SK-N-SH treated with all-trans-retinoic acid at 6 μM for 48 hours (cell line): ENCODE measurements at regions not wholly inside any gene's neighbourhood (a gene's known extent, or its start where the extent isn't known, plus 50 kb on each side); places are given as distances from the start of the nearest gene placed in this dataset.

Source experiments
- ATAC-seq: fragments of 200-7000 bp; cut with Tn5 transposase; 3 replicates; pipeline ENCODE4 v1.9.1; 2020; ENCODE audit warnings: mild to moderate bottlenecking, moderate library complexity
- ARNTL ChIP-seq: fragments of 450-650 bp; formaldehyde crosslinking; IDR thresholded peaks from 2 replicates; pipeline ENCODE4 v1.5.0; 2020; ENCODE audit warnings: low read depth, mild to moderate bottlenecking, moderate library complexity, borderline replicate concordance
- BACH2 ChIP-seq: fragments of 250-450 bp; sonication (Bioruptor Pico); IDR thresholded peaks from 2 replicates; pipeline ENCODE4 v1.9.0; 2021; ENCODE audit warnings: mild to moderate bottlenecking, borderline replicate concordance
- CSDC2 ChIP-seq: fragments of 250-450 bp; sonication (Bioruptor Pico); IDR thresholded peaks from 2 replicates; pipeline ENCODE4 v1.5.0; 2020; ENCODE audit warnings: mild to moderate bottlenecking, moderate library complexity
- CSRNP3 ChIP-seq: fragments of 250-450 bp; sonication (Bioruptor Pico); IDR thresholded peaks from 2 replicates; pipeline ENCODE4 v1.5.1; 2021; ENCODE audit warnings: mild to moderate bottlenecking, moderate library complexity
- ESRRG ChIP-seq: fragments of 250-450 bp; sonication (Bioruptor Pico); IDR thresholded peaks from 2 replicates; pipeline ENCODE4 v1.6.1; 2021; ENCODE audit warnings: mild to moderate bottlenecking
- GLIS3 ChIP-seq: fragments of 250-450 bp; sonication (Bioruptor Pico); IDR thresholded peaks from 2 replicates; pipeline ENCODE4 v1.5.0; 2020; ENCODE audit warnings: mild to moderate bottlenecking, moderate library complexity
- ISL1 ChIP-seq: fragments of 250-450 bp; sonication (Bioruptor Pico); IDR thresholded peaks from 2 replicates; pipeline ENCODE4 v2.1.2; 2022; ENCODE audit warnings: mild to moderate bottlenecking, moderate library complexity
- OSR1 ChIP-seq: fragments of 250-450 bp; sonication (Bioruptor Pico); IDR thresholded peaks from 2 replicates; pipeline ENCODE4 v1.8.0; 2022; ENCODE audit warnings: moderate library complexity, mild to moderate bottlenecking, inconsistent platforms
- POU6F1 ChIP-seq: fragments of 250-450 bp; sonication (Bioruptor Pico); IDR thresholded peaks from 2 replicates; pipeline ENCODE4 v1.8.0; 2021; ENCODE audit warnings: low read depth, mild to moderate bottlenecking, moderate library complexity, borderline replicate concordance
- PPARA ChIP-seq: fragments of 250-450 bp; sonication (Bioruptor Pico); IDR thresholded peaks from 2 replicates; pipeline ENCODE4 v1.5.0; 2020; ENCODE audit warnings: mild to moderate bottlenecking, borderline replicate concordance
- RARB ChIP-seq: fragments of 250-450 bp; sonication (Bioruptor Pico); IDR thresholded peaks from 2 replicates; pipeline ENCODE4 v1.8.0; 2021; ENCODE audit warnings: mild to moderate bottlenecking, moderate library complexity
- SNAI2 ChIP-seq: fragments of 250-450 bp; sonication (Bioruptor Pico); IDR thresholded peaks from 2 replicates; pipeline ENCODE4 v1.5.0; 2020; ENCODE audit warnings: mild to moderate bottlenecking, moderate library complexity
- TCF4 ChIP-seq: fragments of 250-450 bp; sonication (Bioruptor Pico); IDR thresholded peaks from 2 replicates; pipeline ENCODE4 v1.8.0; 2021; ENCODE audit warnings: mild to moderate bottlenecking, moderate library complexity, borderline replicate concordance
- TOX ChIP-seq: fragments of 250-450 bp; sonication (Bioruptor Pico); IDR thresholded peaks from 2 replicates; pipeline ENCODE4 v1.8.0; 2021; ENCODE audit warnings: mild to moderate bottlenecking, moderate library complexity, borderline replicate concordance
- TSHZ2 ChIP-seq: fragments of 250-450 bp; sonication (Bioruptor Pico); IDR thresholded peaks from 2 replicates; pipeline ENCODE4 v1.5.0; 2020; ENCODE audit warnings: mild to moderate bottlenecking, moderate library complexity
- ZC3H10 ChIP-seq: fragments of 250-450 bp; sonication (Bioruptor Pico); IDR thresholded peaks from 2 replicates; pipeline ENCODE4 v1.5.1; 2021; ENCODE audit warnings: mild to moderate bottlenecking, moderate library complexity
- ZFP3 ChIP-seq: fragments of 250-450 bp; sonication (Bioruptor Pico); IDR thresholded peaks from 2 replicates; pipeline ENCODE4 v1.5.0; 2020; ENCODE audit warnings: mild to moderate bottlenecking, moderate library complexity
- ZFP30 ChIP-seq: fragments of 450-650 bp; formaldehyde crosslinking; IDR thresholded peaks from 2 replicates; pipeline ENCODE4 v1.5.0; 2022; ENCODE audit warnings: mild to moderate bottlenecking, moderate library complexity
- ZNF565 ChIP-seq: fragments of 450-650 bp; formaldehyde crosslinking; conservative IDR thresholded peaks from 2 replicates; pipeline ENCODE4 v1.5.0; 2020; ENCODE audit warnings: low read depth, mild to moderate bottlenecking, moderate library complexity
- ZNF70 ChIP-seq: fragments of 450-650 bp; formaldehyde crosslinking; IDR thresholded peaks from 2 replicates; pipeline ENCODE4 v1.5.0; 2020; ENCODE audit warnings: mild to moderate bottlenecking, moderate library complexity
- ZNF8 ChIP-seq: fragments of 450-650 bp; formaldehyde crosslinking; IDR thresholded peaks from 2 replicates; pipeline ENCODE4 v1.5.0; 2020; ENCODE audit warnings: mild to moderate bottlenecking, moderate library complexity
- TF ChIP-seq, protein P1 (sequence below): fragments of 250-450 bp; sonication (Bioruptor Pico); IDR thresholded peaks from 2 replicates; pipeline ENCODE4 v1.5.1; 2020; ENCODE audit warnings: low read depth, mild to moderate bottlenecking, moderate library complexity

GRCh38 chr7:67696124-67696523 is 699.5 kb downstream of the TYW1 start:
- ATAC-seq = no peak
- TF ChIP-seq CSDC2 (CRISPR knock-in tag) (no peak), ARNTL (no peak), OSR1 (CRISPR knock-in tag) (no peak), GLIS3 (no peak), CSRNP3 (CRISPR knock-in tag) (no peak), SNAI2 (no peak), ZFP3 (CRISPR knock-in tag) (no peak), RARB (CRISPR knock-in tag) (no peak), POU6F1 (CRISPR knock-in tag) (no peak), ZFP30 (CRISPR knock-in tag) (no peak), ZNF8 (CRISPR knock-in tag) (no peak), PPARA (CRISPR knock-in tag) (no peak), ESRRG (CRISPR knock-in tag) (no peak), TCF4 (CRISPR knock-in tag) (no peak), BACH2 (CRISPR knock-in tag) (no peak), TOX (no peak), TSHZ2 (CRISPR knock-in tag) (no peak)
- TF ChIP-seq, all 23 proteins: peak for 0

DNA sequence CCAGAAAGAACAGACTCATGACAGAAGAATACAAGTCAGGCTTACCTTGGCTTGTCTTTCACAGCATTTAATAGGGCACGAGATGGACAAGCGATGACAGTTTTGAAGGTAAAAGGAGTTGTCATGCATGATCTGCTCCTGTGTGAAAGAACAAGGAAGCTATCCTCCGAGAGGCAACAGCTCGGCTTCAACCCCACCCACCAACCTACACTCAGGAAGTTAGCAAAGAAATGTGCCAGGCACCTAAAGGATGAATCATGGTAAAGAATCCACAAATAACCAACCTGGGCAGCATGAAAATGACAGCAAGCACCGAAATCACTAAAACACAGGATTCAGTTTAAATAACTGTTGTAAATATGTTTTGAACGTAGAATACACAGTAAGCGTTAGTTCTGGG is 700.2 kb downstream of the TYW1 start:
- TF ChIP-seq TSHZ2 (CRISPR knock-in tag) (no peak), CSRNP3 (CRISPR knock-in tag) (no peak), CSDC2 (CRISPR knock-in tag) (no peak), POU6F1 (CRISPR knock-in tag) (no peak), OSR1 (CRISPR knock-in tag) (no peak), ZFP3 (CRISPR knock-in tag) (no peak)
- TF ChIP-seq, all 23 proteins: peak for 0
- no peak for ATAC-seq

- no peak for ATAC-seq
- no peak for TF ChIP-seq ZNF70 (CRISPR knock-in tag)
- TF ChIP-seq ZNF8 (CRISPR knock-in tag) = no peak
- no peak for TF ChIP-seq ZC3H10
- TF ChIP-seq RARB (CRISPR knock-in tag) = no peak
- no peak for TF ChIP-seq ISL1 (CRISPR knock-in tag)
- no peak for TF ChIP-seq ZFP30 (CRISPR knock-in tag)
- no peak for TF ChIP-seq BACH2 (CRISPR knock-in tag)
- no peak for TF ChIP-seq ZNF565
- no peak for TF ChIP-seq CSDC2 (CRISPR knock-in tag)
- no peak for TF ChIP-seq TOX
- no peak for TF ChIP-seq SNAI2
- TF ChIP-seq, protein P1, sequence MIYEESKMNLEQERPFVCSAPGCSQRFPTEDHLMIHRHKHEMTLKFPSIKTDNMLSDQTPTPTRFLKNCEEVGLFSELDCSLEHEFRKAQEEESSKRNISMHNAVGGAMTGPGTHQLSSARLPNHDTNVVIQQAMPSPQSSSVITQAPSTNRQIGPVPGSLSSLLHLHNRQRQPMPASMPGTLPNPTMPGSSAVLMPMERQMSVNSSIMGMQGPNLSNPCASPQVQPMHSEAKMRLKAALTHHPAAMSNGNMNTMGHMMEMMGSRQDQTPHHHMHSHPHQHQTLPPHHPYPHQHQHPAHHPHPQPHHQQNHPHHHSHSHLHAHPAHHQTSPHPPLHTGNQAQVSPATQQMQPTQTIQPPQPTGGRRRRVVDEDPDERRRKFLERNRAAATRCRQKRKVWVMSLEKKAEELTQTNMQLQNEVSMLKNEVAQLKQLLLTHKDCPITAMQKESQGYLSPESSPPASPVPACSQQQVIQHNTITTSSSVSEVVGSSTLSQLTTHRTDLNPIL (CRISPR knock-in tag) = no peak
- no peak for TF ChIP-seq TCF4 (CRISPR knock-in tag)
- no peak for TF ChIP-seq ARNTL
- TF ChIP-seq PPARA (CRISPR knock-in tag) = no peak
- TF ChIP-seq POU6F1 (CRISPR knock-in tag) = no peak
- TF ChIP-seq ZFP3 (CRISPR knock-in tag) = no peak
These were observed 701.7 kb downstream of the TYW1 start for GRCh38 chr7:67698354-67698753.
